ENCODE measurements at regions not wholly inside any gene's neighbourhood (a gene's known extent, or its start where the extent isn't known, plus 50 kb on each side); places are given as distances from the start of the nearest gene placed in this dataset.

DNA sequence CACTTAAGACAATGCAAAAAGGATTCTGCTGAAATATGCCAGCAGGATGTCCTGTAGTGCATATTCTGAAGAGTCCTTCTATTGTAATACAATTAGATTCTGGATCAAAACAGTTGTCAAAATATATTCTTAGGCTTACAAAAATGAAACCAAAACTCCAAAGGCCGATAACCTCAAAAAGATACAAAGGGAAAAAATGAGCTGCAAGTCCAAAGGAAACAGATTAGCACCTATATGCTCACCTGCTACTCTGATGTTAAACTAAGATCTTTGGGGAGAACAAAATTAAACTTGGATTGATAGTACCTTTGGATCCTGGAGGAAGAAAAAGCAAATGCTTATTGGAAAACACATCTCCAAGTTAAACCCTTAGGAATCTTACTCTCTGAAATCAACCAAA is 397.1 kb downstream of the SPATA31D1 start:
- no peak overlapping the region for H3K4me3 ChIP-seq
- no peaks in the 10 kb centered on the region for H3K9me3 ChIP-seq
- intact Hi-C loops (cut with DNase I, micrococcal nuclease), result no loop called here
- H3K36me3 ChIP-seq (ENCODE audit: low read depth), result no peaks in the 10 kb centered on the region
- TF ChIP-seq, protein P1, sequence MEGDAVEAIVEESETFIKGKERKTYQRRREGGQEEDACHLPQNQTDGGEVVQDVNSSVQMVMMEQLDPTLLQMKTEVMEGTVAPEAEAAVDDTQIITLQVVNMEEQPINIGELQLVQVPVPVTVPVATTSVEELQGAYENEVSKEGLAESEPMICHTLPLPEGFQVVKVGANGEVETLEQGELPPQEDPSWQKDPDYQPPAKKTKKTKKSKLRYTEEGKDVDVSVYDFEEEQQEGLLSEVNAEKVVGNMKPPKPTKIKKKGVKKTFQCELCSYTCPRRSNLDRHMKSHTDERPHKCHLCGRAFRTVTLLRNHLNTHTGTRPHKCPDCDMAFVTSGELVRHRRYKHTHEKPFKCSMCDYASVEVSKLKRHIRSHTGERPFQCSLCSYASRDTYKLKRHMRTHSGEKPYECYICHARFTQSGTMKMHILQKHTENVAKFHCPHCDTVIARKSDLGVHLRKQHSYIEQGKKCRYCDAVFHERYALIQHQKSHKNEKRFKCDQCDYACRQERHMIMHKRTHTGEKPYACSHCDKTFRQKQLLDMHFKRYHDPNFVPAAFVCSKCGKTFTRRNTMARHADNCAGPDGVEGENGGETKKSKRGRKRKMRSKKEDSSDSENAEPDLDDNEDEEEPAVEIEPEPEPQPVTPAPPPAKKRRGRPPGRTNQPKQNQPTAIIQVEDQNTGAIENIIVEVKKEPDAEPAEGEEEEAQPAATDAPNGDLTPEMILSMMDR (IDR thresholded peaks at IDR 0.05), result no peak
- no peaks in the 10 kb centered on the region for H3K4me1 ChIP-seq (ENCODE audit: low read depth)
- no peak for ATAC-seq
- no peak for DNase-seq

- no peak for ATAC-seq
These were observed 409.0 kb downstream of the SPATA31D1 start for GRCh38 chr9:82397534-82397933.

DNA sequence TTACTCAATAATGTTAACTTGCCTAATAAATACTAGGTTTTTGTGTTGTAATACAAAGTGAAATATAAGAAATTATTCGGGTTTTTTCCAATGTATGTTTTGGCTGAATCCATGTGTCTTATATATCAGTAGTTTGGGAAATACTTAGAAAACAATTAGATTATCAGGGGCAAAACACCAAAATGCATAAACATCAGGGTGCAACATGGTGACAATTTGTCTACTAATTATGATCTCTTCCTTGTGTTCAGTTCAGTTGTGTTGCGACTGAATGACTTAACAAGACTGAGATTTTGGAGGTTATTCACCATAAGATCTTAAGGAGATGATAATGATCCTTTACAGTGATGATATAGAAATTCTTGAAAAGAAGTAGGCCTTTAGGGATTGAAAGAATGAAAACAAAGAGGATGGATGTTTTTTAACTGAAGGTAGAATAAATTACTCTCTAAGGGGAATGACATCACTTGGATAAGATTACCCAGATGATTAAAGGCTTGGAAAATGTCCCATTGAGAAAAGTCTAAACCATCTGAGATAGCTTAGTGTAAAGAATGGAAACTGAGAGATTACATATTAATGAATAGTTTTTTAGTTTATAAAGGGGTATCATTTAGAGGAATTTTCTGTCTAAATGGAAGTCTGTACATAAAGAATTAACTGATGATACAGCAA is 415.8 kb downstream of the SPATA31D1 start:
- DNase-seq, result no peak
- Histone ChIP-seq H3K9me3 (no peaks in the 10 kb centered on the region), H3K4me1 (ENCODE audit: low read depth) (no peaks in the 10 kb centered on the region), H3K4me3 (no peak overlapping the region), H3K36me3 (ENCODE audit: low read depth) (no peaks in the 10 kb centered on the region)
- no peak for ATAC-seq
- intact Hi-C loops (cut with DNase I, micrococcal nuclease), result loop anchor here in 1 of 2 donors (10.0 kb wide), 1 partner anchor 60 kb away; no protein-coding TSS in a partner anchor
- TF ChIP-seq, protein P1 (IDR thresholded peaks at IDR 0.05), result no peak

More at GRCh38 chr9:82397534-82397933, 409.0 kb downstream of the SPATA31D1 start:
- TF ChIP-seq, protein P1 (IDR thresholded peaks at IDR 0.05), result no peak
- Histone ChIP-seq H3K4me1 (ENCODE audit: low read depth) (no peaks in the 10 kb centered on the region), H3K36me3 (ENCODE audit: low read depth) (no peaks in the 10 kb centered on the region), H3K9me3 (no peaks in the 10 kb centered on the region), H3K4me3 (no peak overlapping the region)
- intact Hi-C loops (cut with DNase I, micrococcal nuclease), result no loop called here
- DNase-seq, result no peak

DNA sequence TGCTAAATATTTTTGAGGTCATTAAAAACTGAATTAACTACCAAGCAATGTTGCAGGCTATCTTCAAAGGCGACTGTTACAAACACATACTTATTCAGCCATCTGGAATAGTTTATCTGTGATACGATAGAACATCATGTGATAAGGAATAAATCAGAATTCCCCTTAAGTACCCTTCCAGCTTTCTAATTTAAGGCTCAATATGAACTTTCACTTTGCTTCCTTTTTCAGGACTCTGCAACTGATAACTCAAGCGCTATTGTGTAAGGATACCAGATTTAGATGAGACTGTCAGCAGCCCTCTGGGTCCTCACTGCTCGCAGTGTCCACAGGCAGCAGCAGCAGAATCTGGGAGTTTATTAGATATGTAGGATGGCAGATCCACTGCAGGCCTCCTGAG is 416.3 kb downstream of the SPATA31D1 start:
- Histone ChIP-seq H3K4me1 (ENCODE audit: low read depth) (no peaks in the 10 kb centered on the region), H3K9me3 (no peaks in the 10 kb centered on the region), H3K4me3 (no peak overlapping the region), H3K36me3 (ENCODE audit: low read depth) (no peaks in the 10 kb centered on the region)
- TF ChIP-seq, protein P1 (IDR thresholded peaks at IDR 0.05), result no peak
- intact Hi-C loops (cut with DNase I, micrococcal nuclease), result loop anchor here in 1 of 2 donors (10.0 kb wide), 1 partner anchor 60 kb away; no protein-coding TSS in a partner anchor
- ATAC-seq (no peak), DNase-seq (no peak)

- H3K4me1 ChIP-seq (ENCODE audit: low read depth), result no peaks in the 10 kb centered on the region
- intact Hi-C loops (cut with DNase I, micrococcal nuclease), result loop anchor here in 1 of 2 donors (10.0 kb wide), 1 partner anchor 62 kb away; no protein-coding TSS in a partner anchor
- H3K36me3 ChIP-seq (ENCODE audit: low read depth), result no peaks in the 10 kb centered on the region
These were observed 418.0 kb downstream of the SPATA31D1 start for GRCh38 chr9:82406456-82407085.

More at GRCh38 chr9:82406456-82407085, 418.0 kb downstream of the SPATA31D1 start:
- DNase-seq (no peak), ATAC-seq (no peak)
- no peak overlapping the region for H3K4me3 ChIP-seq
- TF ChIP-seq, protein P1 (IDR thresholded peaks at IDR 0.05), result no peak
- no peaks in the 10 kb centered on the region for H3K9me3 ChIP-seq
